SK-N-SH (cell line): ENCODE measurements at regions not wholly inside any gene's neighbourhood (a gene's known extent, or its start where the extent isn't known, plus 50 kb on each side); places are given as distances from the start of the nearest gene placed in this dataset.

ENCODE experiments used
- CTCF ChIA-PET: fragments of 300-600, 350-600 bp; formaldehyde crosslinking; extraction: SDS; loops from one replicate; lab custom pipeline; 2021; lab: Yijun Ruan, JAX
- POLR2A ChIA-PET: fragments of 350-600 bp; sonication (Branson Sonifier 250); formaldehyde crosslinking; extraction: SDS; loops from one replicate; lab custom pipeline; 2020; ENCODE audit warnings: antibody characterized with exemption, inconsistent platforms; lab: Yijun Ruan, JAX
- DNase-seq: peaks from one replicate; pipeline ENCODE4 v3.0.0; 2012
- H2AFZ ChIP-seq: fragments of 200-600 bp; sonication (generic); 2 replicates; pipeline ENCODE4 v1.8.1; 2016; ENCODE audit warnings: antibody characterized with exemption, mild to moderate bottlenecking, low read depth
- H3F3A ChIP-seq: fragments of 200-600 bp; sonication (generic); replicated peaks from 2 replicates; pipeline ENCODE3; 2016; ENCODE audit warnings: antibody characterized with exemption, mild to moderate bottlenecking; ENCODE audit not compliant: insufficient read depth
- H3K27ac ChIP-seq, 2 experiments: fragments of 200-500 bp in 1 of 2; fragments of 200-600 bp in 1 of 2; sonication (Bioruptor generic) in 1 of 2; sonication (generic), shearing (Covaris generic) in 1 of 2; 2 replicates each; pipeline versions ENCODE4 v1.5.1 to v1.6.1; 2014 to 2016; ENCODE audit warnings: low read depth in 2 of 2, inconsistent platforms in 1 of 2, low read length in 1 of 2, mild to moderate bottlenecking in 1 of 2, mixed read lengths in 1 of 2
- H3K27me3 ChIP-seq: fragments of 200-600 bp; sonication (generic), shearing (Covaris generic); 2 replicates; pipeline ENCODE4 v1.6.1; 2016; ENCODE audit warnings: mixed run types; ENCODE audit not compliant: insufficient read depth
- H3K36me3 ChIP-seq, 2 experiments: fragments of 200-500 bp in 1 of 2; fragments of 200-600 bp in 1 of 2; sonication (Bioruptor generic) in 1 of 2; sonication (generic) in 1 of 2; replicated peaks in 1 of 2; 2 replicates each; pipeline versions ENCODE3 to v1.5.1; 2014 to 2016; ENCODE audit warnings: low read length in 1 of 2, mild to moderate bottlenecking in 1 of 2; ENCODE audit not compliant: insufficient read depth in 2 of 2, control insufficient read depth in 1 of 2
- H3K4me1 ChIP-seq, 2 experiments: fragments of 200-500 bp in 1 of 2; fragments of 200-600 bp in 1 of 2; sonication (Bioruptor generic) in 1 of 2; sonication (generic), shearing (Covaris generic) in 1 of 2; 2 replicates each; pipeline versions ENCODE4 v1.5.1 to v1.6.1; 2014 to 2016; ENCODE audit warnings: low read depth in 1 of 2, low read length in 1 of 2, mixed run types in 1 of 2; ENCODE audit not compliant: insufficient read depth in 2 of 2, control insufficient read depth in 1 of 2
- H3K4me2 ChIP-seq: fragments of 200-600 bp; sonication (generic), shearing (Covaris generic); 2 replicates; pipeline ENCODE4 v1.6.1; 2017; ENCODE audit warnings: mixed run types
- H3K4me3 ChIP-seq, 2 experiments: fragments of 200-500 bp in 1 of 2; fragments of 200-600 bp in 1 of 2; sonication (Bioruptor generic) in 1 of 2; sonication (generic), shearing (Covaris generic) in 1 of 2; 2 replicates each; pipeline versions ENCODE4 v1.5.1 to v1.8.1; 2014 to 2016; ENCODE audit warnings: low read depth in 2 of 2, inconsistent platforms in 1 of 2, low read length in 1 of 2, mild to moderate bottlenecking in 1 of 2, mixed read lengths in 1 of 2, moderate library complexity in 1 of 2
- H3K79me2 ChIP-seq: fragments of 200-600 bp; sonication (generic); 2 replicates; pipeline ENCODE4 v1.8.1; 2017; ENCODE audit warnings: mild to moderate bottlenecking; ENCODE audit not compliant: insufficient read depth
- H3K9ac ChIP-seq: fragments of 200-600 bp; sonication (generic); 2 replicates; pipeline ENCODE4 v1.6.1; 2017; ENCODE audit warnings: mixed run types
- H3K9me2 ChIP-seq: fragments of 200-600 bp; sonication (generic); 2 replicates; pipeline ENCODE4 v1.6.1; 2017; ENCODE audit warnings: mixed run types
- H3K9me3 ChIP-seq: fragments of 200-600 bp; sonication (generic); 2 replicates; pipeline ENCODE4 v1.6.1; 2017; ENCODE audit warnings: mixed run types, mild to moderate bottlenecking, moderate library complexity
- H4K20me1 ChIP-seq: fragments of 200-600 bp; sonication (generic); 2 replicates; pipeline ENCODE4 v1.6.1; 2017; ENCODE audit warnings: mild to moderate bottlenecking, mixed run types; ENCODE audit not compliant: insufficient read depth
- CTCF ChIP-seq: fragments of 200-600 bp; sonication (generic); IDR thresholded peaks from 2 replicates; pipeline ENCODE4 v1.6.1; 2017; ENCODE audit warnings: antibody characterized with exemption, mild to moderate bottlenecking, moderate library complexity
- ELF1 ChIP-seq: IDR thresholded peaks from 2 replicates; pipeline ENCODE4 v1.4.0; 2012
- EZH2phosphoT487 ChIP-seq: fragments of 200-600 bp; sonication (generic); IDR thresholded peaks from 2 replicates; pipeline ENCODE4 v1.6.1; 2017; ENCODE audit warnings: low read depth, mixed run types, mild to moderate bottlenecking, antibody characterized with exemption, moderate library complexity, borderline replicate concordance
- FOSL2 ChIP-seq: IDR thresholded peaks from 2 replicates; pipeline ENCODE4 v1.4.0; 2012; ENCODE audit warnings: low read depth, mild to moderate bottlenecking, moderate library complexity, borderline replicate concordance
- FOXJ3 ChIP-seq: sonication (generic); formaldehyde crosslinking; IDR thresholded peaks from 2 replicates; pipeline ENCODE4 v1.5.1; 2020; ENCODE audit warnings: mild to moderate bottlenecking, missing genetic modification reagents
- FOXM1 ChIP-seq: IDR thresholded peaks from 2 replicates; pipeline ENCODE4 v1.4.0; 2012; ENCODE audit warnings: low read depth, mild to moderate bottlenecking
- JUND ChIP-seq: IDR thresholded peaks from 2 replicates; pipeline ENCODE4 v1.4.0; 2012
- MEF2A ChIP-seq: IDR thresholded peaks from 2 replicates; pipeline ENCODE4 v1.4.0; 2012; ENCODE audit warnings: low read depth, borderline replicate concordance
- NRF1 ChIP-seq: IDR thresholded peaks from 2 replicates; pipeline ENCODE4 v1.6.1; 2012; ENCODE audit warnings: low read depth, mild to moderate bottlenecking, low read length
- PBX3 ChIP-seq: IDR thresholded peaks from 2 replicates; pipeline ENCODE4; 2012
- RAD21 ChIP-seq: IDR thresholded peaks from 2 replicates; pipeline ENCODE4 v1.6.1; 2012; ENCODE audit warnings: mild to moderate bottlenecking, low read length
- RCOR1 ChIP-seq: fragments of 150-350 bp; IDR thresholded peaks from 2 replicates; pipeline ENCODE4 v1.6.1; 2017; ENCODE audit warnings: antibody characterized with exemption, low read length
- RFX5 ChIP-seq: IDR thresholded peaks from 2 replicates; pipeline ENCODE4 v1.6.1; 2012; ENCODE audit warnings: mild to moderate bottlenecking, improper control_type of control experiment, low read length
- SIN3A ChIP-seq: IDR thresholded peaks from 2 replicates; pipeline ENCODE4 v1.6.1; 2012; ENCODE audit warnings: low read depth, mild to moderate bottlenecking, low read length, moderate library complexity, borderline replicate concordance
- SMC3 ChIP-seq: IDR thresholded peaks from 2 replicates; pipeline ENCODE4 v1.6.1; 2012; ENCODE audit warnings: low read depth, low read length, improper control_type of control experiment
- TAF1 ChIP-seq: IDR thresholded peaks from 2 replicates; pipeline ENCODE4 v1.6.1; 2012; ENCODE audit warnings: low read depth, mild to moderate bottlenecking, low read length, moderate library complexity, borderline replicate concordance
- TCF12 ChIP-seq: IDR thresholded peaks from 2 replicates; pipeline ENCODE4 v1.4.0; 2012
- TEAD4 ChIP-seq: IDR thresholded peaks from 2 replicates; pipeline ENCODE4 v1.4.0; 2012; ENCODE audit warnings: mild to moderate bottlenecking, borderline replicate concordance; ENCODE audit not compliant: insufficient read depth
- USF1 ChIP-seq: IDR thresholded peaks from 2 replicates; pipeline ENCODE4 v1.4.0; 2012; ENCODE audit warnings: low read depth, borderline replicate concordance
- USF2 ChIP-seq: fragments of 150-350 bp; IDR thresholded peaks from 2 replicates; pipeline ENCODE4 v1.6.1; 2017; ENCODE audit warnings: antibody characterized with exemption, low read length, low read depth, borderline replicate concordance
- YY1 ChIP-seq: IDR thresholded peaks from 2 replicates; pipeline ENCODE4 v1.4.0; 2012; ENCODE audit warnings: low read depth, mild to moderate bottlenecking
- WGBS: methylation state at CpG from one replicate; pipeline ENCODE4 v1.1.6; 2017; ENCODE audit warnings: low lambda C conversion rate; 5-methylcytosine and 5-hydroxymethylcytosine counted together

GRCh38 chr1:22291494-22291893, 148.6 kb upstream of the WNT4 start (continued):
- TF ChIP-seq USF2 (no peak), RFX5 (no peak), ELF1 (no peak), MEF2A (no peak), FOSL2 (no peak), RAD21 (no peak), TEAD4 (no peak)

GRCh38 chr1:22292011-22292788, 149.3 kb upstream of the WNT4 start:
- Histone ChIP-seq H3K4me1 (peaks cover 0 to 5% of the 10 kb centered on the region in 2 experiments; a peak in 1 of 4 replicates), H3K4me3 (no peak overlapping the region), H3K9me3 (no peaks in the 10 kb centered on the region), H3K4me2 (no peak overlapping the region), H3K27ac (no peak overlapping the region; a peak in 1 of 4 replicates), H2AFZ (no peak overlapping the region), H4K20me1 (no peaks in the 10 kb centered on the region), H3K36me3 (no peaks in the 10 kb centered on the region), H3K9me2 (no peaks in the 10 kb centered on the region), H3K9ac (no peak overlapping the region), H3K79me2 (no peaks in the 10 kb centered on the region), H3K27me3 (peaks cover 16% of the 10 kb centered on the region; the same call in 1 of the 2 replicates), H3F3A (no peaks in the 10 kb centered on the region)
- WGBS = 53% methylated on average over 8 of the region's 16 CpGs
- ChIA-PET POLR2A (interaction anchor here (1.3 kb wide), 1 partner anchor 26 kb away, joined by 3 read pairs; no protein-coding TSS in a partner anchor), CTCF (interaction anchor here (0.9 to 5.3 kb wide), 6 partner anchors 8 to 161 kb away, joined by 3 to 41 read pairs (median 4); no protein-coding TSS in a partner anchor)
- TF ChIP-seq RCOR1 = no peak
- no peak for TF ChIP-seq RAD21
- no peak for TF ChIP-seq USF2
- no peak for TF ChIP-seq TCF12
- TF ChIP-seq EZH2phosphoT487 = no peak
- TF ChIP-seq JUND = no peak
- no peak for TF ChIP-seq NRF1
- TF ChIP-seq SIN3A = no peak
- TF ChIP-seq PBX3 = no peak
- TF ChIP-seq TAF1 = no peak
- TF ChIP-seq ELF1 = no peak
- TF ChIP-seq CTCF = no peak
- no peak for TF ChIP-seq YY1
- no peak for TF ChIP-seq SMC3
- no peak for TF ChIP-seq FOXM1
- no peak for TF ChIP-seq FOXJ3 (CRISPR knock-in tag)
- TF ChIP-seq USF1 = no peak
- peak; percentile 61 for DNase-seq
